Skeletal muscle tissue (tissue), 4 donors: ENCODE measurements at regions not wholly inside any gene's neighbourhood (a gene's known extent, or its start where the extent isn't known, plus 50 kb on each side); places are given as distances from the start of the nearest gene placed in this dataset. TPM values are rescaled to one million over a fixed set of nuclear protein-coding genes. Genes with fewer than 3 reads are reported as not detected.

Experiments
- H3K27ac ChIP-seq: one replicate; pipeline ENCODE4 v1.7.0; 2013; ENCODE audit warnings: mild to moderate bottlenecking, low read depth, low read length, inconsistent platforms
- H3K27me3 ChIP-seq, 3 donors: one replicate each; pipeline ENCODE4 v1.7.0; 2013; ENCODE audit warnings: low read length in 3 of 3; ENCODE audit not compliant: control insufficient read depth in 3 of 3, insufficient read depth in 3 of 3
- H3K36me3 ChIP-seq, 3 donors: one replicate each; pipeline ENCODE4 v1.7.0; 2013; ENCODE audit warnings: low read length in 3 of 3; ENCODE audit not compliant: control insufficient read depth in 3 of 3, insufficient read depth in 3 of 3
- H3K4me1 ChIP-seq, 3 donors: one replicate each; pipeline ENCODE4 v1.7.0; 2013; ENCODE audit warnings: low read length in 3 of 3, mild to moderate bottlenecking in 3 of 3; ENCODE audit not compliant: control insufficient read depth in 3 of 3, insufficient read depth in 3 of 3
- H3K4me3 ChIP-seq, 3 donors: one replicate each; pipeline ENCODE4 v1.7.0; 2013; ENCODE audit warnings: low read length in 3 of 3
- H3K9ac ChIP-seq, 3 donors: one replicate each; pipeline ENCODE4 v1.7.0; 2013; ENCODE audit warnings: low read length in 3 of 3, mild to moderate bottlenecking in 3 of 3, moderate library complexity in 2 of 3, low read depth in 1 of 3
- H3K9me3 ChIP-seq, 3 donors: one replicate each; pipeline ENCODE4 v1.7.0; 2013; ENCODE audit warnings: low read length in 3 of 3; ENCODE audit not compliant: control insufficient read depth in 3 of 3
- small RNA-seq: library from RNA; depleted of rRNA; stranded (forward); fragments of <200 nt; gene quantifications from one replicate; pipeline ENCODE3, GENCODE V24; 2014
- donor health status: Osteomylitis.

- no peaks in the 10 kb centered on the region for H3K4me1 ChIP-seq
- H3K4me3 ChIP-seq: no peak overlapping the region
- H3K27ac ChIP-seq: no peak overlapping the region
- no peaks in the 10 kb centered on the region for H3K9me3 ChIP-seq
- H3K36me3 ChIP-seq: no peaks in the 10 kb centered on the region
- H3K9ac ChIP-seq: no peak overlapping the region
- H3K27me3 ChIP-seq: no peaks in the 10 kb centered on the region
These were observed 80.4 kb upstream of the TECRL start for GRCh38 chr4:64489628-64490027.

- H3K36me3 ChIP-seq: no peaks in the 10 kb centered on the region
- H3K4me3 ChIP-seq: no peak overlapping the region
- H3K27me3 ChIP-seq: no peaks in the 10 kb centered on the region
- H3K4me1 ChIP-seq: no peaks in the 10 kb centered on the region
- no peaks in the 10 kb centered on the region for H3K9me3 ChIP-seq
- H3K9ac ChIP-seq: no peak overlapping the region
- H3K27ac ChIP-seq: no peak overlapping the region
These were observed 70.1 kb upstream of the TECRL start for GRCh38 chr4:64479338-64479737.

- H3K36me3 ChIP-seq: no peaks in the 10 kb centered on the region
- H3K27me3 ChIP-seq: no peaks in the 10 kb centered on the region
- H3K4me3 ChIP-seq: no peak overlapping the region
- H3K9me3 ChIP-seq: no peaks in the 10 kb centered on the region
- no peak overlapping the region for H3K27ac ChIP-seq
- H3K4me1 ChIP-seq: no peaks in the 10 kb centered on the region
- no peak overlapping the region for H3K9ac ChIP-seq
These were observed 67.9 kb upstream of the TECRL start for GRCh38 chr4:64477127-64477526.

- H3K9me3 ChIP-seq: no peaks in the 10 kb centered on the region
- no peak overlapping the region for H3K4me3 ChIP-seq
- no peak overlapping the region for H3K27ac ChIP-seq
- no peaks in the 10 kb centered on the region for H3K27me3 ChIP-seq
- no peaks in the 10 kb centered on the region for H3K36me3 ChIP-seq
- no peaks in the 10 kb centered on the region for H3K4me1 ChIP-seq
- no peak overlapping the region for H3K9ac ChIP-seq
These were observed 56.0 kb upstream of the TECRL start for GRCh38 chr4:64465263-64465662.

- no peaks in the 10 kb centered on the region for H3K9me3 ChIP-seq
- H3K4me1 ChIP-seq: no peaks in the 10 kb centered on the region
- no peak overlapping the region for H3K4me3 ChIP-seq
- H3K27ac ChIP-seq: no peak overlapping the region
- no peaks in the 10 kb centered on the region for H3K27me3 ChIP-seq
- H3K36me3 ChIP-seq: no peaks in the 10 kb centered on the region
- H3K9ac ChIP-seq: no peak overlapping the region
These were observed 55.3 kb upstream of the TECRL start for GRCh38 chr4:64464581-64464980.

Small RNA genes lying in the stretch of these regions (small RNA-seq; reads per million reads assigned to genes)
- gene MTCO3P27: not detected
- gene MTND4LP31: not detected
